K562 (cell line): ENCODE measurements at regions not wholly inside any gene's neighbourhood (a gene's known extent, or its start where the extent isn't known, plus 50 kb on each side); places are given as distances from the start of the nearest gene placed in this dataset.

Experiments
- ATAC-seq: fragments of 200-7000 bp; cut with Tn5 transposase; 3 replicates; pipeline ENCODE4 v1.9.1; 2020; ENCODE audit warnings: moderate library complexity
- BruUV-seq: library from RNA; stranded (reverse); fragments of 400-500 nt; replicated peaks from 2 replicates; lab custom pipeline; 2021; lab: Mats Ljungman, UMichigan
- CTCF ChIA-PET: fragments of 300-600 bp; formaldehyde crosslinking; extraction: SDS; loops from one replicate; lab custom pipeline; 2021; ENCODE audit warnings: low intra/inter-chr PET ratio; lab: Yijun Ruan, JAX
- POLR2A ChIA-PET: fragments of 300-600, 350-650 bp; sonication (Branson Sonifier 250); formaldehyde crosslinking; extraction: SDS; loops from one replicate; lab custom pipeline; 2021; ENCODE audit warnings: antibody characterized with exemption, inconsistent platforms; lab: Yijun Ruan, JAX
- DNase-seq, 4 experiments: peaks; one replicate each; pipeline versions ENCODE4 v3.0.0 to v3.0.0-alpha.2; 2011 to 2018; ENCODE audit warnings: low spot score in 3 of 4, mixed read lengths in 3 of 4; ENCODE audit errors: extremely low read depth in 1 of 4
- FAIRE-seq: peaks from 2 replicates; lab custom pipeline; 2011; peaks lifted over from hg19 to GRCh38; lab: Jason Lieb, UNC
- H2AFZ ChIP-seq: 2 replicates; pipeline ENCODE4 v1.6.0; 2011; ENCODE audit warnings: low read depth, low read length, control low read depth, inconsistent platforms
- H3K27ac ChIP-seq: fragments of 200-600 bp; 3 replicates; pipeline ENCODE4 v1.8.0; 2011; ENCODE audit warnings: low read depth, mild to moderate bottlenecking, control low read depth, inconsistent platforms, low read length, moderate library complexity, mixed read lengths; ENCODE audit errors: extremely low read depth
- H3K27me3 ChIP-seq, 2 experiments: fragments of 300-600 bp in 1 of 2; 2 replicates in 1 of 2; 3 replicates in 1 of 2; pipeline versions ENCODE4 v1.6.0 to v1.8.0; 2011; ENCODE audit warnings: inconsistent platforms in 2 of 2, low read length in 2 of 2, mild to moderate bottlenecking in 1 of 2, mixed read lengths in 1 of 2, moderate library complexity in 1 of 2; ENCODE audit not compliant: control insufficient read depth in 2 of 2, insufficient read depth in 2 of 2
- H3K36me3 ChIP-seq: fragments of 300-600 bp; 3 replicates; pipeline ENCODE4 v1.8.0; 2011; ENCODE audit warnings: mild to moderate bottlenecking, low read length, inconsistent platforms; ENCODE audit not compliant: control insufficient read depth, insufficient read depth
- H3K4me1 ChIP-seq, 2 experiments: fragments of 200-600 bp in 1 of 2; replicated peaks in 1 of 2; 2 replicates in 1 of 2; 3 replicates in 1 of 2; pipeline versions ENCODE4 v1.5.1 to v1.8.0; 2011; ENCODE audit warnings: inconsistent platforms in 2 of 2, low read length in 2 of 2, mild to moderate bottlenecking in 1 of 2, mixed read lengths in 1 of 2, moderate library complexity in 1 of 2; ENCODE audit not compliant: control insufficient read depth in 2 of 2, insufficient read depth in 2 of 2
- H3K4me2 ChIP-seq: 2 replicates; pipeline ENCODE4 v1.6.1; 2011; ENCODE audit warnings: low read length, control low read depth, inconsistent platforms, mixed read lengths; ENCODE audit not compliant: insufficient read depth
- H3K4me3 ChIP-seq: fragments of 200-600 bp; sonication (generic), shearing (Covaris generic); 2 replicates; pipeline ENCODE4 v1.5.1; 2016; ENCODE audit warnings: control low read depth, inconsistent platforms
- H3K79me2 ChIP-seq: fragments of 200-600 bp; 3 replicates; pipeline ENCODE4 v1.8.0; 2011; ENCODE audit warnings: low read length, inconsistent platforms; ENCODE audit not compliant: control insufficient read depth, insufficient read depth
- H3K9ac ChIP-seq, 2 experiments: 2 replicates each; pipeline versions ENCODE4 v1.6.0 to v1.6.1; 2011; ENCODE audit warnings: low read depth in 2 of 2, low read length in 2 of 2, control low read depth in 1 of 2, inconsistent platforms in 1 of 2, mild to moderate bottlenecking in 1 of 2, mixed read lengths in 1 of 2; ENCODE audit not compliant: insufficient read depth in 1 of 2
- H3K9me1 ChIP-seq: one replicate; pipeline ENCODE4 v1.6.0; 2011; ENCODE audit warnings: inconsistent platforms, mild to moderate bottlenecking, low read length, moderate library complexity; ENCODE audit not compliant: control insufficient read depth, insufficient read depth
- H3K9me3 ChIP-seq: replicated peaks from 2 replicates; pipeline ENCODE4 v1.5.1; 2011; ENCODE audit warnings: low read depth, low read length, inconsistent platforms; ENCODE audit not compliant: control insufficient read depth, insufficient read depth
- H4K20me1 ChIP-seq: replicated peaks from 2 replicates; pipeline ENCODE4 v1.6.1; 2011; ENCODE audit warnings: low read length, inconsistent platforms, mixed read lengths; ENCODE audit not compliant: control insufficient read depth, insufficient read depth
- ATF7 ChIP-seq: fragments of 450-650 bp; IDR thresholded peaks from 2 replicates; pipeline ENCODE4 v1.7.1; 2014; ENCODE audit warnings: mild to moderate bottlenecking, moderate library complexity
- E2F8 ChIP-seq: fragments of 450-650 bp; IDR thresholded peaks from 2 replicates; pipeline ENCODE4 v1.7.1; 2018; ENCODE audit warnings: mild to moderate bottlenecking, low read depth; ENCODE audit not compliant: partially characterized antibody
- NFIC ChIP-seq: fragments of 450-650 bp; IDR thresholded peaks from 2 replicates; pipeline ENCODE4 v1.6.1; 2017; ENCODE audit warnings: mild to moderate bottlenecking, inconsistent platforms
- SMARCE1 ChIP-seq: fragments of 450-650 bp; IDR thresholded peaks from 2 replicates; pipeline ENCODE4 v1.7.1; 2016; ENCODE audit warnings: mild to moderate bottlenecking
- TARDBP ChIP-seq: fragments of 450-650 bp; IDR thresholded peaks from 2 replicates; pipeline ENCODE4 v1.6.1; 2016
- ZNF239 ChIP-seq: fragments of 250-450 bp; sonication (Bioruptor Pico); IDR thresholded peaks from 2 replicates; pipeline ENCODE4 v1.4.0; 2020; ENCODE audit warnings: mild to moderate bottlenecking
- ZNF384 ChIP-seq: IDR thresholded peaks from 2 replicates; pipeline ENCODE4 v1.6.1; 2012; ENCODE audit warnings: low read depth, low read length, improper control_type of control experiment
- WGBS: fragments of 100-300 bp; shearing (Covaris generic); methylation state at CpG from one replicate; pipeline ENCODE4 v1.1.6; 2016; ENCODE audit warnings: low coverage, mixed read lengths; ENCODE audit not compliant: insufficient coverage; ENCODE audit errors: missing lambda C conversion rate; 5-methylcytosine and 5-hydroxymethylcytosine counted together
- in situ Hi-C: fragments of 300-500 bp; cut with MboI; formaldehyde crosslinking; loops from 4 replicates; pipeline ENCODE4 v1.15.0; 2018; ENCODE audit warnings: inconsistent platforms, mixed read lengths
- intact Hi-C: fragments of 100-400 bp; cut with micrococcal nuclease; formaldehyde crosslinking; loops from 2 replicates; pipeline ENCODE4 v1.14.2; 2022
- TF ChIP-seq, protein P1 (sequence below), 2 experiments: fragments of 450-650 bp; formaldehyde crosslinking in 1 of 2; IDR thresholded peaks; 2 replicates each; pipeline versions ENCODE4 v1.4.0 to v1.6.1; 2014 to 2020; ENCODE audit warnings: mild to moderate bottlenecking in 2 of 2, borderline replicate concordance in 1 of 2, low read depth in 1 of 2

GRCh38 chr1:244272471-244273261, 179.0 kb downstream of the ADSS2 start:
- WGBS, result 45% methylated on average over 9 of the region's 9 CpGs
- no TSS peak for BruUV-seq
- DNase-seq (peak; percentile 83 to 90 (median 89)), FAIRE-seq (peak; percentile 97), ATAC-seq (peak; percentile 92)
- Histone ChIP-seq H3K9me1 (no peaks in the 10 kb centered on the region), H3K27me3 (peaks cover 14 to 28% of the 10 kb centered on the region in 2 experiments; a peak in 3 of 5 replicates), H3K4me1 (peaks cover 6 to 12% of the 10 kb centered on the region in 2 experiments; a peak in 4 of 5 replicates), H3K9me3 (no peaks in the 10 kb centered on the region), H2AFZ (peak overlapping the region; percentile 92), H3K79me2 (no peaks in the 10 kb centered on the region), H3K4me2 (no peak overlapping the region), H3K9ac (peak overlapping the region in 1 of 2 experiments; percentile 49; a peak in 1 of 4 replicates), H4K20me1 (no peaks in the 10 kb centered on the region), H3K36me3 (no peaks in the 10 kb centered on the region), H3K4me3 (no peak overlapping the region), H3K27ac (no peak overlapping the region)
- in situ Hi-C loops (loop anchor here (25.0 kb wide), 2 partner anchors 785 to 1810 kb away; no protein-coding TSS in a partner anchor), intact Hi-C loops (loop anchor here (1.0 to 5.0 kb wide), 12 partner anchors 27 to 1805 kb away; no protein-coding TSS in a partner anchor)
- ChIA-PET POLR2A (no interaction called here), CTCF (interaction anchor here (0.6 to 4.6 kb wide), 14 partner anchors 27 to 1818 kb away, joined by 3 to 37 read pairs (median 3); partner anchors contain the start of gene ADSS2)
- peak; percentile 49; the same call in 1 of the 2 replicates for TF ChIP-seq ATF7
- TF ChIP-seq, protein P1, sequence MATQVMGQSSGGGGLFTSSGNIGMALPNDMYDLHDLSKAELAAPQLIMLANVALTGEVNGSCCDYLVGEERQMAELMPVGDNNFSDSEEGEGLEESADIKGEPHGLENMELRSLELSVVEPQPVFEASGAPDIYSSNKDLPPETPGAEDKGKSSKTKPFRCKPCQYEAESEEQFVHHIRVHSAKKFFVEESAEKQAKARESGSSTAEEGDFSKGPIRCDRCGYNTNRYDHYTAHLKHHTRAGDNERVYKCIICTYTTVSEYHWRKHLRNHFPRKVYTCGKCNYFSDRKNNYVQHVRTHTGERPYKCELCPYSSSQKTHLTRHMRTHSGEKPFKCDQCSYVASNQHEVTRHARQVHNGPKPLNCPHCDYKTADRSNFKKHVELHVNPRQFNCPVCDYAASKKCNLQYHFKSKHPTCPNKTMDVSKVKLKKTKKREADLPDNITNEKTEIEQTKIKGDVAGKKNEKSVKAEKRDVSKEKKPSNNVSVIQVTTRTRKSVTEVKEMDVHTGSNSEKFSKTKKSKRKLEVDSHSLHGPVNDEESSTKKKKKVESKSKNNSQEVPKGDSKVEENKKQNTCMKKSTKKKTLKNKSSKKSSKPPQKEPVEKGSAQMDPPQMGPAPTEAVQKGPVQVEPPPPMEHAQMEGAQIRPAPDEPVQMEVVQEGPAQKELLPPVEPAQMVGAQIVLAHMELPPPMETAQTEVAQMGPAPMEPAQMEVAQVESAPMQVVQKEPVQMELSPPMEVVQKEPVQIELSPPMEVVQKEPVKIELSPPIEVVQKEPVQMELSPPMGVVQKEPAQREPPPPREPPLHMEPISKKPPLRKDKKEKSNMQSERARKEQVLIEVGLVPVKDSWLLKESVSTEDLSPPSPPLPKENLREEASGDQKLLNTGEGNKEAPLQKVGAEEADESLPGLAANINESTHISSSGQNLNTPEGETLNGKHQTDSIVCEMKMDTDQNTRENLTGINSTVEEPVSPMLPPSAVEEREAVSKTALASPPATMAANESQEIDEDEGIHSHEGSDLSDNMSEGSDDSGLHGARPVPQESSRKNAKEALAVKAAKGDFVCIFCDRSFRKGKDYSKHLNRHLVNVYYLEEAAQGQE (IDR thresholded peaks at IDR 0.05; ENCODE audit: borderline replicate concordance), result peak; percentile 95
- TF ChIP-seq, protein P1 (CRISPR knock-in tag; IDR thresholded peaks at IDR 0.05; ENCODE audit: low read depth), result no peak
- TF ChIP-seq ZNF384, result peak; percentile 98
- peak; percentile 29; the same call in 1 of the 2 replicates for TF ChIP-seq TARDBP
- no peak for TF ChIP-seq ZNF239 (CRISPR knock-in tag)
- peak; percentile 72 for TF ChIP-seq E2F8
- no peak for TF ChIP-seq SMARCE1
- peak; percentile 65 for TF ChIP-seq NFIC
